HCT116 (cell line): ENCODE measurements at regions not wholly inside any gene's neighbourhood (a gene's known extent, or its start where the extent isn't known, plus 50 kb on each side); places are given as distances from the start of the nearest gene placed in this dataset.

Experiments
- ATAC-seq: fragments of 200-7000 bp; cut with Tn5 transposase; 2 replicates; pipeline ENCODE4 v1.9.1; 2020; ENCODE audit warnings: mild to moderate bottlenecking, moderate library complexity
- BruUV-seq: library from RNA; stranded (reverse); fragments of 400-500 nt; replicated peaks from 2 replicates; lab custom pipeline; 2021; lab: Mats Ljungman, UMichigan
- CTCF ChIA-PET: fragments of 300-600 bp; sonication (Branson Sonifier 250); formaldehyde crosslinking; loops from one replicate; lab custom pipeline; 2021; ENCODE audit warnings: antibody characterized with exemption; lab: Charles Lee
- POLR2A ChIA-PET: fragments of 300-600, 350-600 bp; sonication (Branson Sonifier 250); formaldehyde crosslinking; loops from one replicate; lab custom pipeline; 2021; ENCODE audit warnings: antibody characterized with exemption; lab: Charles Lee
- RAD21 ChIA-PET, 2 experiments: fragments of 300-600 bp; sonication (Branson Sonifier 250); formaldehyde crosslinking; loops; one replicate each; lab custom pipeline; 2023; ENCODE audit warnings: low total read pairs in 2 of 2; ENCODE audit not compliant: uncharacterized antibody in 2 of 2, unreplicated experiment in 2 of 2, low non-redundant PET in 1 of 2; lab: Charles Lee
- DNase-seq: peaks from one replicate; pipeline ENCODE4 v3.0.0-alpha.2; 2010; ENCODE audit warnings: low read depth, low spot score
- H2AFZ ChIP-seq: fragments of 200-600 bp; shearing (Covaris generic), sonication (generic); 2 replicates; pipeline ENCODE4 v1.6.1; 2017; ENCODE audit warnings: low read depth, mixed run types, mixed read lengths, antibody characterized with exemption, low read length; ENCODE audit not compliant: poor library complexity, severe bottlenecking
- H3K27ac ChIP-seq: 2 replicates; pipeline ENCODE4 v1.5.1; 2012; ENCODE audit warnings: low read depth, low read length
- H3K27me3 ChIP-seq: fragments of 200-600 bp; sonication (generic); 2 replicates; pipeline ENCODE4 v1.6.1; 2016; ENCODE audit warnings: mixed run types, low read length, mixed read lengths; ENCODE audit not compliant: insufficient read depth
- H3K36me3 ChIP-seq, 2 experiments: fragments of 200-500 bp in 1 of 2; fragments of 200-600 bp in 1 of 2; sonication (Bioruptor generic) in 1 of 2; sonication (generic) in 1 of 2; 2 replicates each; pipeline versions ENCODE4 v1.5.1 to v1.6.1; 2014 to 2016; ENCODE audit warnings: low read length in 2 of 2, inconsistent platforms in 1 of 2, mixed read lengths in 1 of 2, mixed run types in 1 of 2; ENCODE audit not compliant: insufficient read depth in 2 of 2, control insufficient read depth in 1 of 2
- H3K4me1 ChIP-seq, 2 experiments: fragments of 200-600 bp in 1 of 2; sonication (generic) in 1 of 2; 2 replicates each; pipeline versions ENCODE4 v1.5.1 to v1.6.1; 2012 to 2017; ENCODE audit warnings: low read length in 2 of 2, inconsistent platforms in 1 of 2, mild to moderate bottlenecking in 1 of 2, mixed read lengths in 1 of 2, mixed run types in 1 of 2, moderate library complexity in 1 of 2; ENCODE audit not compliant: insufficient read depth in 2 of 2, control insufficient read depth in 1 of 2
- H3K4me2 ChIP-seq: fragments of 200-600 bp; sonication (generic); 2 replicates; pipeline ENCODE4 v1.6.1; 2017; ENCODE audit warnings: mixed run types, low read length, mixed read lengths
- H3K4me3 ChIP-seq, 2 experiments: fragments of 200-600 bp in 1 of 2; sonication (generic) in 1 of 2; replicated peaks in 1 of 2; 2 replicates each; pipeline ENCODE4 v1.5.1; 2011 to 2016; ENCODE audit warnings: low read length in 2 of 2, control low read depth in 1 of 2, low read depth in 1 of 2, mild to moderate bottlenecking in 1 of 2, mixed read lengths in 1 of 2, mixed run types in 1 of 2
- H3K79me2 ChIP-seq: fragments of 200-600 bp; sonication (generic); 2 replicates; pipeline ENCODE4 v1.6.1; 2017; ENCODE audit warnings: mild to moderate bottlenecking, mixed run types, low read length, moderate library complexity, mixed read lengths; ENCODE audit not compliant: insufficient read depth
- H3K9ac ChIP-seq: fragments of 200-600 bp; sonication (generic); 2 replicates; pipeline ENCODE4 v1.6.1; 2016; ENCODE audit warnings: low read length, mixed read lengths
- H3K9me2 ChIP-seq: fragments of 200-600 bp; sonication (generic), shearing (Covaris generic); 2 replicates; pipeline ENCODE4 v1.6.1; 2017; ENCODE audit warnings: mixed run types, mild to moderate bottlenecking, moderate library complexity; ENCODE audit not compliant: insufficient read depth
- H3K9me3 ChIP-seq, 2 experiments: fragments of 200-500 bp in 1 of 2; fragments of 200-600 bp in 1 of 2; sonication (Bioruptor generic) in 1 of 2; sonication (generic) in 1 of 2; 2 replicates each; pipeline ENCODE4 v1.6.1; 2014 to 2017; ENCODE audit warnings: low read length in 2 of 2, mixed read lengths in 2 of 2, inconsistent platforms in 1 of 2, low read depth in 1 of 2, mild to moderate bottlenecking in 1 of 2, mixed run types in 1 of 2, moderate library complexity in 1 of 2; ENCODE audit not compliant: control insufficient read depth in 1 of 2, insufficient read depth in 1 of 2
- H4K20me1 ChIP-seq: fragments of 200-600 bp; sonication (generic), shearing (Covaris generic); 2 replicates; pipeline ENCODE4 v1.6.1; 2017; ENCODE audit warnings: mixed run types, mild to moderate bottlenecking, moderate library complexity; ENCODE audit not compliant: insufficient read depth
- CBX3 ChIP-seq: IDR thresholded peaks from 2 replicates; pipeline ENCODE4 v1.6.1; 2012; ENCODE audit warnings: low read depth
- EGR1 ChIP-seq: IDR thresholded peaks from 2 replicates; pipeline ENCODE4 v1.6.1; 2012; ENCODE audit warnings: low read depth
- EZH2phosphoT487 ChIP-seq: fragments of 200-600 bp; IDR thresholded peaks from 2 replicates; pipeline ENCODE4 v1.6.1; 2018; ENCODE audit warnings: antibody characterized with exemption, borderline replicate concordance
- POLR2A ChIP-seq: IDR thresholded peaks from 2 replicates; pipeline ENCODE4 v1.7.0; 2011; ENCODE audit warnings: borderline replicate concordance; ENCODE audit not compliant: insufficient read depth, insufficient read length; ENCODE audit errors: extremely low read depth
- RAD21 ChIP-seq: IDR thresholded peaks from 2 replicates; pipeline ENCODE4 v1.6.1; 2012; ENCODE audit warnings: low read depth, mild to moderate bottlenecking
- SP1 ChIP-seq: IDR thresholded peaks from 2 replicates; pipeline ENCODE4 v1.6.1; 2012; ENCODE audit warnings: low read depth
- SRF ChIP-seq: IDR thresholded peaks from 2 replicates; pipeline ENCODE4 v1.6.1; 2012; ENCODE audit warnings: low read depth
- TCF7L2 ChIP-seq: IDR thresholded peaks from 2 replicates; pipeline ENCODE4 v1.7.0; 2011; ENCODE audit warnings: borderline replicate concordance, inconsistent platforms; ENCODE audit not compliant: insufficient read depth, insufficient read length; ENCODE audit errors: extremely low read depth
- YY1 ChIP-seq: IDR thresholded peaks from 2 replicates; pipeline ENCODE4 v1.6.1; 2011; ENCODE audit warnings: low read length, low read depth, moderate library complexity, mild to moderate bottlenecking; ENCODE audit not compliant: insufficient replicate concordance; ENCODE audit errors: extremely low read depth
- ZBTB33 ChIP-seq: IDR thresholded peaks from 2 replicates; pipeline ENCODE4 v1.6.1; 2011; ENCODE audit warnings: mild to moderate bottlenecking, low read length, moderate library complexity; ENCODE audit not compliant: insufficient replicate concordance; ENCODE audit errors: extremely low read depth
- intact Hi-C: fragments of 100-400 bp; cut with micrococcal nuclease; formaldehyde crosslinking; loops from 2 replicates; pipeline ENCODE4 v1.10.0; 2022
- TF ChIP-seq, protein P1 (sequence below): IDR thresholded peaks from 2 replicates; pipeline ENCODE4 v1.6.1; 2012
- TF ChIP-seq, protein P2 (sequence below), 3 experiments: fragments of 200-600 bp in 1 of 3; sonication (generic) in 1 of 3; IDR thresholded peaks in 2 of 3; conservative IDR thresholded peaks in 1 of 3; 2 replicates each; pipeline ENCODE4 v1.5.1; 2012 to 2017; ENCODE audit warnings: low read depth in 2 of 3, low read length in 2 of 3, antibody characterized with exemption in 1 of 3, borderline replicate concordance in 1 of 3, control low read depth in 1 of 3, mild to moderate bottlenecking in 1 of 3, mixed read lengths in 1 of 3, mixed run types in 1 of 3, moderate library complexity in 1 of 3; ENCODE audit not compliant: insufficient read depth in 1 of 3
- TF ChIP-seq, protein P3 (sequence below): IDR thresholded peaks from 2 replicates; pipeline ENCODE4 v1.6.1; 2012; ENCODE audit warnings: low read depth

DNA sequence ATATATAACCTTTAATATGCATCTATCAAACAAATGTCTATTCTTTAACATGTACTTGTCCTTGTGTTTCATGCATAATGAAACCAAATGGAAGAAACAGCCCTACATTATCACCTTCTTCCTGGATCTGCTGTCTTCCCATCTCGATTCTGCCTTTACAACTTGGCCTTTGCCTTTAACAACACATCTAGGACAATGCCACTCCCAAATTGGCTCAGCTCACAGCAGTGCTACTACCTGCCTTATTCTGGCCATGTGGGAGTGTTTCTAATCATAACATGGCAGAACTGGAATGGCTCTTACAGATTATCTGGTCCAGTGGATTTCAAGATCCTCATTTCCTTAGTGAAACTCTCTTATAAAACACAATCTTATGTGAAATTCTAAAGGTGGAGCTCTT, 176.5 kb downstream of the CARTPT start:
- POLR2A ChIA-PET = no interaction called here
- Histone ChIP-seq H3K4me1 (peaks cover 7 to 16% of the 10 kb centered on the region in 2 experiments; a peak in 3 of 4 replicates), H4K20me1 (no peaks in the 10 kb centered on the region), H3K9me2 (no peaks in the 10 kb centered on the region), H3K9ac (no peak overlapping the region), H3K36me3 (no peaks in the 10 kb centered on the region), H3K4me2 (no peak overlapping the region), H2AFZ (no peak overlapping the region), H3K79me2 (no peaks in the 10 kb centered on the region), H3K9me3 (no peaks in the 10 kb centered on the region), H3K27me3 (no peaks in the 10 kb centered on the region), H3K4me3 (no peak overlapping the region), H3K27ac (no peak overlapping the region)
- CTCF ChIA-PET = no interaction called here
- ATAC-seq (no peak), DNase-seq (no peak)
- no peak for TF ChIP-seq SRF
- TF ChIP-seq EGR1 = no peak
- no peak for TF ChIP-seq CBX3
- no peak for TF ChIP-seq TCF7L2
- no peak for TF ChIP-seq ZBTB33
- TF ChIP-seq, protein P1, sequence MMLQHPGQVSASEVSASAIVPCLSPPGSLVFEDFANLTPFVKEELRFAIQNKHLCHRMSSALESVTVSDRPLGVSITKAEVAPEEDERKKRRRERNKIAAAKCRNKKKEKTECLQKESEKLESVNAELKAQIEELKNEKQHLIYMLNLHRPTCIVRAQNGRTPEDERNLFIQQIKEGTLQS = no peak
- TF ChIP-seq, protein P2, sequence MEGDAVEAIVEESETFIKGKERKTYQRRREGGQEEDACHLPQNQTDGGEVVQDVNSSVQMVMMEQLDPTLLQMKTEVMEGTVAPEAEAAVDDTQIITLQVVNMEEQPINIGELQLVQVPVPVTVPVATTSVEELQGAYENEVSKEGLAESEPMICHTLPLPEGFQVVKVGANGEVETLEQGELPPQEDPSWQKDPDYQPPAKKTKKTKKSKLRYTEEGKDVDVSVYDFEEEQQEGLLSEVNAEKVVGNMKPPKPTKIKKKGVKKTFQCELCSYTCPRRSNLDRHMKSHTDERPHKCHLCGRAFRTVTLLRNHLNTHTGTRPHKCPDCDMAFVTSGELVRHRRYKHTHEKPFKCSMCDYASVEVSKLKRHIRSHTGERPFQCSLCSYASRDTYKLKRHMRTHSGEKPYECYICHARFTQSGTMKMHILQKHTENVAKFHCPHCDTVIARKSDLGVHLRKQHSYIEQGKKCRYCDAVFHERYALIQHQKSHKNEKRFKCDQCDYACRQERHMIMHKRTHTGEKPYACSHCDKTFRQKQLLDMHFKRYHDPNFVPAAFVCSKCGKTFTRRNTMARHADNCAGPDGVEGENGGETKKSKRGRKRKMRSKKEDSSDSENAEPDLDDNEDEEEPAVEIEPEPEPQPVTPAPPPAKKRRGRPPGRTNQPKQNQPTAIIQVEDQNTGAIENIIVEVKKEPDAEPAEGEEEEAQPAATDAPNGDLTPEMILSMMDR (IDR thresholded peaks at IDR 0.05 in 2 of 3, conservative IDR thresholded peaks at IDR 0.05 in 1 of 3; ENCODE audit: borderline replicate concordance in 1 of 3, insufficient read depth in 1 of 3, low read depth in 2 of 3, low read length in 2 of 3) = no peak
- no peak for TF ChIP-seq EZH2phosphoT487
- TF ChIP-seq RAD21 = no peak
- no peak for TF ChIP-seq SP1
- TF ChIP-seq POLR2A = no peak
- TF ChIP-seq, protein P3, sequence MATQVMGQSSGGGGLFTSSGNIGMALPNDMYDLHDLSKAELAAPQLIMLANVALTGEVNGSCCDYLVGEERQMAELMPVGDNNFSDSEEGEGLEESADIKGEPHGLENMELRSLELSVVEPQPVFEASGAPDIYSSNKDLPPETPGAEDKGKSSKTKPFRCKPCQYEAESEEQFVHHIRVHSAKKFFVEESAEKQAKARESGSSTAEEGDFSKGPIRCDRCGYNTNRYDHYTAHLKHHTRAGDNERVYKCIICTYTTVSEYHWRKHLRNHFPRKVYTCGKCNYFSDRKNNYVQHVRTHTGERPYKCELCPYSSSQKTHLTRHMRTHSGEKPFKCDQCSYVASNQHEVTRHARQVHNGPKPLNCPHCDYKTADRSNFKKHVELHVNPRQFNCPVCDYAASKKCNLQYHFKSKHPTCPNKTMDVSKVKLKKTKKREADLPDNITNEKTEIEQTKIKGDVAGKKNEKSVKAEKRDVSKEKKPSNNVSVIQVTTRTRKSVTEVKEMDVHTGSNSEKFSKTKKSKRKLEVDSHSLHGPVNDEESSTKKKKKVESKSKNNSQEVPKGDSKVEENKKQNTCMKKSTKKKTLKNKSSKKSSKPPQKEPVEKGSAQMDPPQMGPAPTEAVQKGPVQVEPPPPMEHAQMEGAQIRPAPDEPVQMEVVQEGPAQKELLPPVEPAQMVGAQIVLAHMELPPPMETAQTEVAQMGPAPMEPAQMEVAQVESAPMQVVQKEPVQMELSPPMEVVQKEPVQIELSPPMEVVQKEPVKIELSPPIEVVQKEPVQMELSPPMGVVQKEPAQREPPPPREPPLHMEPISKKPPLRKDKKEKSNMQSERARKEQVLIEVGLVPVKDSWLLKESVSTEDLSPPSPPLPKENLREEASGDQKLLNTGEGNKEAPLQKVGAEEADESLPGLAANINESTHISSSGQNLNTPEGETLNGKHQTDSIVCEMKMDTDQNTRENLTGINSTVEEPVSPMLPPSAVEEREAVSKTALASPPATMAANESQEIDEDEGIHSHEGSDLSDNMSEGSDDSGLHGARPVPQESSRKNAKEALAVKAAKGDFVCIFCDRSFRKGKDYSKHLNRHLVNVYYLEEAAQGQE = no peak
- no peak for TF ChIP-seq YY1
- intact Hi-C loops = no loop called here
- BruUV-seq = no TSS peak
- RAD21 ChIA-PET = no interaction called here
